Activated CD4-positive, alpha-beta T cell treated with anti-CD3 and anti-CD28 coated beads, Interleukin-2, amount 10 ng/mL, durations not matched to agents 24 days and 14 days (primary cell): ENCODE measurements at regions not wholly inside any gene's neighbourhood (a gene's known extent, or its start where the extent isn't known, plus 50 kb on each side); places are given as distances from the start of the nearest gene placed in this dataset.
"Not testable (repeated sequence)": the region's sequence is repeated elsewhere in the genome, so short reads cannot be mapped to it uniquely, and the experiment has no call there.

Source experiments
- DNase-seq: peaks from one replicate; pipeline ENCODE4 v3.0.0; 2022
- H3K27ac Mint-ChIP-seq: one replicate; pipeline ENCODE4 v1.8.0; 2022; ENCODE audit warnings: mild to moderate bottlenecking, mixed read lengths
- H3K27me3 Mint-ChIP-seq: one replicate; pipeline ENCODE4 v1.8.0; 2022; ENCODE audit warnings: mixed read lengths
- H3K36me3 Mint-ChIP-seq: one replicate; pipeline ENCODE4 v1.8.0; 2022; ENCODE audit warnings: low read depth, mild to moderate bottlenecking, mixed read lengths
- H3K4me1 Mint-ChIP-seq: one replicate; pipeline ENCODE4 v1.8.0; 2021; ENCODE audit warnings: mixed read lengths
- H3K4me3 Mint-ChIP-seq: one replicate; pipeline ENCODE4 v1.8.0; 2022; ENCODE audit warnings: mild to moderate bottlenecking, moderate library complexity, mixed read lengths
- H3K9me3 Mint-ChIP-seq: one replicate; pipeline ENCODE4 v1.8.0; 2021; ENCODE audit warnings: mixed read lengths
- intact Hi-C: fragments of 100-400 bp; cut with micrococcal nuclease; formaldehyde crosslinking; loops from one replicate; pipeline ENCODE4 v1.15.1; 2023

- no peaks in the 10 kb centered on the region for H3K27me3 Mint-ChIP-seq
- peaks cover 39% of the 10 kb centered on the region for H3K36me3 Mint-ChIP-seq
- H3K4me1 Mint-ChIP-seq = peaks cover 17% of the 10 kb centered on the region
- H3K4me3 Mint-ChIP-seq = no peak overlapping the region
- no peak overlapping the region for H3K27ac Mint-ChIP-seq
- intact Hi-C loops = no loop called here
- DNase-seq = peak; percentile 48
- H3K9me3 Mint-ChIP-seq = peaks cover 7% of the 10 kb centered on the region
These were observed 501.9 kb upstream of the RGS6 start for GRCh38 chr14:71430321-71430677.

GRCh38 chr14:71430678-71431376 is 501.4 kb upstream of the RGS6 start:
- Mint-ChIP-seq H3K4me1 (peaks cover 14% of the 10 kb centered on the region), H3K27me3 (no peaks in the 10 kb centered on the region), H3K4me3 (no peak overlapping the region), H3K27ac (no peak overlapping the region), H3K36me3 (peaks cover 38% of the 10 kb centered on the region), H3K9me3 (peaks cover 6% of the 10 kb centered on the region)
- DNase-seq = no peak
- intact Hi-C loops = no loop called here

- no peaks in the 10 kb centered on the region for H3K27me3 Mint-ChIP-seq
- H3K4me1 Mint-ChIP-seq = peaks cover 14% of the 10 kb centered on the region
- H3K9me3 Mint-ChIP-seq = peaks cover 5% of the 10 kb centered on the region
- intact Hi-C loops = no loop called here
- H3K27ac Mint-ChIP-seq = no peak overlapping the region
- H3K36me3 Mint-ChIP-seq = peaks cover 26% of the 10 kb centered on the region
- H3K4me3 Mint-ChIP-seq = no peak overlapping the region
- DNase-seq = peak; percentile 22
These were observed 499.7 kb upstream of the RGS6 start for GRCh38 chr14:71432334-71433110.

- no peaks in the 10 kb centered on the region for H3K27me3 Mint-ChIP-seq
These were observed 498.9 kb upstream of the RGS6 start for GRCh38 chr14:71433303-71433702.

GRCh38 chr14:71435641-71436040 is 496.6 kb upstream of the RGS6 start:
- intact Hi-C loops, H3K9me3 Mint-ChIP-seq, H3K27ac Mint-ChIP-seq, DNase-seq, H3K4me3 Mint-ChIP-seq, H3K27me3 Mint-ChIP-seq: not testable (repeated sequence)
- Mint-ChIP-seq H3K4me1 (peaks cover 20% of the 10 kb centered on the region), H3K36me3 (peaks cover 36% of the 10 kb centered on the region)

More at GRCh38 chr14:71433303-71433702, 498.9 kb upstream of the RGS6 start:
- peaks cover 19% of the 10 kb centered on the region for H3K4me1 Mint-ChIP-seq
- intact Hi-C loops = no loop called here
- peaks cover 27% of the 10 kb centered on the region for H3K36me3 Mint-ChIP-seq
- H3K4me3 Mint-ChIP-seq = no peak overlapping the region
- peaks cover 4% of the 10 kb centered on the region for H3K9me3 Mint-ChIP-seq
- peak; percentile 54 for DNase-seq
- H3K27ac Mint-ChIP-seq = no peak overlapping the region

- H3K27ac Mint-ChIP-seq = no peak overlapping the region
- no peak overlapping the region for H3K4me3 Mint-ChIP-seq
- intact Hi-C loops = no loop called here
- DNase-seq = peak; percentile 43
- H3K4me1 Mint-ChIP-seq = peaks cover 17% of the 10 kb centered on the region
- H3K9me3 Mint-ChIP-seq = peaks cover 8% of the 10 kb centered on the region
- H3K36me3 Mint-ChIP-seq = peaks cover 35% of the 10 kb centered on the region
- H3K27me3 Mint-ChIP-seq = no peaks in the 10 kb centered on the region
These were observed 494.4 kb upstream of the RGS6 start for GRCh38 chr14:71437870-71438269.

- Mint-ChIP-seq H3K27ac (no peak overlapping the region), H3K9me3 (peaks cover 8% of the 10 kb centered on the region), H3K4me3 (no peak overlapping the region), H3K36me3 (peaks cover 32% of the 10 kb centered on the region), H3K4me1 (peaks cover 17% of the 10 kb centered on the region), H3K27me3 (no peaks in the 10 kb centered on the region)
- DNase-seq = peak; percentile 30
- intact Hi-C loops = no loop called here
These were observed 493.5 kb upstream of the RGS6 start for GRCh38 chr14:71438684-71439083.

GRCh38 chr14:71441126-71441525 is 491.1 kb upstream of the RGS6 start:
- no peaks in the 10 kb centered on the region for H3K27me3 Mint-ChIP-seq
- intact Hi-C loops = no loop called here
- H3K4me1 Mint-ChIP-seq = peaks cover 17% of the 10 kb centered on the region
- peak; percentile 26 for DNase-seq
- no peak overlapping the region for H3K27ac Mint-ChIP-seq
- peaks cover 3% of the 10 kb centered on the region for H3K9me3 Mint-ChIP-seq
- peaks cover 16% of the 10 kb centered on the region for H3K36me3 Mint-ChIP-seq
- no peak overlapping the region for H3K4me3 Mint-ChIP-seq

GRCh38 chr14:71444030-71444822 is 488.0 kb upstream of the RGS6 start:
- H3K4me3 Mint-ChIP-seq = no peak overlapping the region
- peaks cover 10% of the 10 kb centered on the region for H3K4me1 Mint-ChIP-seq
- peaks cover 7% of the 10 kb centered on the region for H3K9me3 Mint-ChIP-seq
- H3K27me3 Mint-ChIP-seq = no peaks in the 10 kb centered on the region
- H3K36me3 Mint-ChIP-seq = peaks cover 10% of the 10 kb centered on the region
- intact Hi-C loops = no loop called here
- H3K27ac Mint-ChIP-seq = no peak overlapping the region
- peak; percentile 51 for DNase-seq

GRCh38 chr14:71448431-71449315 is 483.6 kb upstream of the RGS6 start:
- intact Hi-C loops = no loop called here
- no peak overlapping the region for H3K27ac Mint-ChIP-seq
- peaks cover 12% of the 10 kb centered on the region for H3K4me1 Mint-ChIP-seq
- H3K36me3 Mint-ChIP-seq = peaks cover 11% of the 10 kb centered on the region
- no peaks in the 10 kb centered on the region for H3K27me3 Mint-ChIP-seq
- H3K9me3 Mint-ChIP-seq = peaks cover 6% of the 10 kb centered on the region
- no peak overlapping the region for H3K4me3 Mint-ChIP-seq
- DNase-seq = no peak

- intact Hi-C loops = loop anchor here (5.0 kb wide), 1 partner anchor 37 kb away; no protein-coding TSS in a partner anchor
- DNase-seq = no peak
- Mint-ChIP-seq H3K27ac (no peak overlapping the region), H3K36me3 (peaks cover 11% of the 10 kb centered on the region), H3K27me3 (no peaks in the 10 kb centered on the region), H3K4me1 (peaks cover 11% of the 10 kb centered on the region), H3K9me3 (peaks cover 6% of the 10 kb centered on the region), H3K4me3 (no peak overlapping the region)
These were observed 482.7 kb upstream of the RGS6 start for GRCh38 chr14:71449316-71450055.

GRCh38 chr14:71451501-71451900 is 480.7 kb upstream of the RGS6 start:
- Mint-ChIP-seq H3K4me1 (peaks cover 19% of the 10 kb centered on the region), H3K27ac (no peak overlapping the region), H3K4me3 (no peak overlapping the region), H3K36me3 (peaks cover 11% of the 10 kb centered on the region), H3K27me3 (no peaks in the 10 kb centered on the region), H3K9me3 (peaks cover 6% of the 10 kb centered on the region)
- intact Hi-C loops = loop anchor here (5.0 kb wide), 1 partner anchor 39 kb away; no protein-coding TSS in a partner anchor
- no peak for DNase-seq
